ENCODE measurements at regions not wholly inside any gene's neighbourhood (a gene's known extent, or its start where the extent isn't known, plus 50 kb on each side); places are given as distances from the start of the nearest gene placed in this dataset.
"Not testable (repeated sequence)": the region's sequence is repeated elsewhere in the genome, so short reads cannot be mapped to it uniquely, and the experiment has no call there.

DNA sequence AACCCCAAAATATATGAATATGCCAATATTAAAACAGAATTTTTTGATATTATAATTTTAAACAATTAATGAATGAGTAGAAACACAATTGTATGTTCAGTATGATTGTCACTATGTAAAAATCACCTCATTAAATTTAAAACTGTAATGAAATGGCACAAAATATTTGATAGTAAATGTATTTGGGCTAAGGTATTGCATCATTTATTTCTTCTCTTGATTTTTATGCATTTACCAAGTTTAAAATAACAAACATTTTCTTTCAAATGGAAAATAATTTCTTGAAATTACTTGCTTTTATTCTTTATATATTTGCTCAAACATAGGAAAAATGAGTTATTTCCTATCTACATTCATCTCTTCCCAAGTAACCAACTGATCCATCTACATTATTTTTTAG lies 782.6 kb downstream of the KCNJ3 start:
- ChIA-PET CTCF (no interaction called here), POLR2A (no interaction called here)
- H2AFZ ChIP-seq (ENCODE audit: low read depth): no peak overlapping the region

GRCh38 chr2:155472018-155472417 lies 773.5 kb downstream of the KCNJ3 start:
- H3F3A ChIP-seq (replicated peaks; ENCODE audit: insufficient read depth); H3K27ac ChIP-seq (ENCODE audit: low read depth in 2 of 2, low read length in 1 of 2); H3K4me3 ChIP-seq (ENCODE audit: low read depth in 2 of 2, low read length in 1 of 2); H3K27me3 ChIP-seq (ENCODE audit: insufficient read depth); H3K36me3 ChIP-seq (replicated peaks in 1 of 2; ENCODE audit: control insufficient read depth in 1 of 2, insufficient read depth in 2 of 2, low read length in 1 of 2); H4K20me1 ChIP-seq (ENCODE audit: insufficient read depth); H3K9ac ChIP-seq; DNase-seq; POLR2A ChIA-PET; H3K79me2 ChIP-seq (ENCODE audit: insufficient read depth); H3K9me2 ChIP-seq; H3K9me3 ChIP-seq; H3K4me2 ChIP-seq; H3K4me1 ChIP-seq (ENCODE audit: control insufficient read depth in 1 of 2, insufficient read depth in 2 of 2, low read depth in 1 of 2, low read length in 1 of 2); H2AFZ ChIP-seq (ENCODE audit: low read depth): not testable (repeated sequence)
- WGBS (ENCODE audit: low lambda C conversion rate): 11% methylated on average over 3 of the region's 14 CpGs
- CTCF ChIA-PET: interaction anchor here (0.6 kb wide), 1 partner anchor 1003 kb away, joined by 3 read pairs; no protein-coding TSS in a partner anchor

More for the DNA sequence above, 782.6 kb downstream of the KCNJ3 start:
- no peaks in the 10 kb centered on the region for H3K9me3 ChIP-seq
- no peaks in the 10 kb centered on the region for H3K36me3 ChIP-seq (replicated peaks in 1 of 2; ENCODE audit: control insufficient read depth in 1 of 2, insufficient read depth in 2 of 2, low read length in 1 of 2)
- H3K4me1 ChIP-seq (ENCODE audit: control insufficient read depth in 1 of 2, insufficient read depth in 2 of 2, low read depth in 1 of 2, low read length in 1 of 2): no peaks in the 10 kb centered on the region
- no peaks in the 10 kb centered on the region for H3K9me2 ChIP-seq
- H3K79me2 ChIP-seq (ENCODE audit: insufficient read depth): no peaks in the 10 kb centered on the region
- no peak overlapping the region for H3K4me2 ChIP-seq
- no peaks in the 10 kb centered on the region for H3K27me3 ChIP-seq (ENCODE audit: insufficient read depth)
- H3F3A ChIP-seq (replicated peaks; ENCODE audit: insufficient read depth): no peaks in the 10 kb centered on the region
- no peak overlapping the region for H3K4me3 ChIP-seq (ENCODE audit: low read depth in 2 of 2, low read length in 1 of 2)
- no peak overlapping the region for H3K9ac ChIP-seq
- no peaks in the 10 kb centered on the region for H4K20me1 ChIP-seq (ENCODE audit: insufficient read depth)
- TF ChIP-seq JUND (IDR thresholded peaks at IDR 0.05) (no peak), FOXM1 (IDR thresholded peaks at IDR 0.05; ENCODE audit: low read depth) (no peak), RCOR1 (IDR thresholded peaks at IDR 0.05; ENCODE audit: low read length) (no peak), RAD21 (IDR thresholded peaks at IDR 0.05; ENCODE audit: low read length) (no peak), MEF2A (IDR thresholded peaks at IDR 0.05; ENCODE audit: borderline replicate concordance, low read depth) (no peak), RXRA (IDR thresholded peaks at IDR 0.05; ENCODE audit: borderline replicate concordance, low read depth) (no peak), FOSL2 (IDR thresholded peaks at IDR 0.05; ENCODE audit: borderline replicate concordance, low read depth) (no peak), RFX5 (IDR thresholded peaks at IDR 0.05; ENCODE audit: low read length) (no peak), YY1 (IDR thresholded peaks at IDR 0.05; ENCODE audit: low read depth) (no peak), EP300 (IDR thresholded peaks at IDR 0.05; ENCODE audit: borderline replicate concordance in 1 of 2, low read depth in 1 of 2, low read length in 1 of 2) (no peak), TCF12 (IDR thresholded peaks at IDR 0.05) (no peak), PBX3 (IDR thresholded peaks at IDR 0.05) (no peak), FOXJ3 (CRISPR knock-in tag; IDR thresholded peaks at IDR 0.05) (no peak), ELF1 (IDR thresholded peaks at IDR 0.05) (no peak), NFIC (IDR thresholded peaks at IDR 0.05; ENCODE audit: borderline replicate concordance) (no peak), SIN3A (IDR thresholded peaks at IDR 0.05; ENCODE audit: borderline replicate concordance, low read depth, low read length) (no peak), REST (IDR thresholded peaks at IDR 0.05; ENCODE audit: low read depth, low read length) (no peak)
- TF ChIP-seq, protein P1, sequence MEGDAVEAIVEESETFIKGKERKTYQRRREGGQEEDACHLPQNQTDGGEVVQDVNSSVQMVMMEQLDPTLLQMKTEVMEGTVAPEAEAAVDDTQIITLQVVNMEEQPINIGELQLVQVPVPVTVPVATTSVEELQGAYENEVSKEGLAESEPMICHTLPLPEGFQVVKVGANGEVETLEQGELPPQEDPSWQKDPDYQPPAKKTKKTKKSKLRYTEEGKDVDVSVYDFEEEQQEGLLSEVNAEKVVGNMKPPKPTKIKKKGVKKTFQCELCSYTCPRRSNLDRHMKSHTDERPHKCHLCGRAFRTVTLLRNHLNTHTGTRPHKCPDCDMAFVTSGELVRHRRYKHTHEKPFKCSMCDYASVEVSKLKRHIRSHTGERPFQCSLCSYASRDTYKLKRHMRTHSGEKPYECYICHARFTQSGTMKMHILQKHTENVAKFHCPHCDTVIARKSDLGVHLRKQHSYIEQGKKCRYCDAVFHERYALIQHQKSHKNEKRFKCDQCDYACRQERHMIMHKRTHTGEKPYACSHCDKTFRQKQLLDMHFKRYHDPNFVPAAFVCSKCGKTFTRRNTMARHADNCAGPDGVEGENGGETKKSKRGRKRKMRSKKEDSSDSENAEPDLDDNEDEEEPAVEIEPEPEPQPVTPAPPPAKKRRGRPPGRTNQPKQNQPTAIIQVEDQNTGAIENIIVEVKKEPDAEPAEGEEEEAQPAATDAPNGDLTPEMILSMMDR (IDR thresholded peaks at IDR 0.05): no peak
- TF ChIP-seq, protein P2, sequence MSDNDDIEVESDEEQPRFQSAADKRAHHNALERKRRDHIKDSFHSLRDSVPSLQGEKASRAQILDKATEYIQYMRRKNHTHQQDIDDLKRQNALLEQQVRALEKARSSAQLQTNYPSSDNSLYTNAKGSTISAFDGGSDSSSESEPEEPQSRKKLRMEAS (IDR thresholded peaks at IDR 0.05; ENCODE audit: low read depth): no peak
- DNase-seq: no peak
- no peak overlapping the region for H3K27ac ChIP-seq (ENCODE audit: low read depth in 2 of 2, low read length in 1 of 2)
